H9 (cell line): ENCODE measurements at regions not wholly inside any gene's neighbourhood (a gene's known extent, or its start where the extent isn't known, plus 50 kb on each side); places are given as distances from the start of the nearest gene placed in this dataset.

Experiments used
- DNase-seq: peaks from one replicate; pipeline ENCODE4 v3.0.0-alpha.2; 2017
- H2AFZ ChIP-seq: one replicate; pipeline ENCODE4 v1.6.1; 2013; ENCODE audit warnings: mild to moderate bottlenecking, low read length, control low read depth, moderate library complexity
- H2AK5ac ChIP-seq: 2 replicates; pipeline ENCODE4 v1.6.1; 2013; ENCODE audit warnings: low read length, control low read depth, mixed read lengths; ENCODE audit not compliant: insufficient read length
- H2BK120ac ChIP-seq: one replicate; pipeline ENCODE4 v1.6.1; 2013; ENCODE audit warnings: low read depth, mild to moderate bottlenecking, low read length, control low read depth, inconsistent platforms; ENCODE audit not compliant: poor library complexity, severe bottlenecking
- H2BK12ac ChIP-seq: 2 replicates; pipeline ENCODE4 v1.6.1; 2013; ENCODE audit warnings: low read length, control low read depth, mixed read lengths, low read depth; ENCODE audit not compliant: insufficient read length
- H2BK15ac ChIP-seq: 2 replicates; pipeline ENCODE4 v1.6.1; 2013; ENCODE audit warnings: low read depth, low read length, control low read depth
- H2BK20ac ChIP-seq: one replicate; pipeline ENCODE4 v1.6.1; 2013; ENCODE audit warnings: low read depth, mild to moderate bottlenecking, low read length, control low read depth, inconsistent platforms; ENCODE audit not compliant: poor library complexity, severe bottlenecking
- H2BK5ac ChIP-seq: 2 replicates; pipeline ENCODE4 v1.6.1; 2013; ENCODE audit warnings: low read length, control low read depth, mixed read lengths; ENCODE audit not compliant: insufficient read length
- H3K14ac ChIP-seq: 2 replicates; pipeline ENCODE4 v1.6.1; 2013; ENCODE audit warnings: low read length, control low read depth; ENCODE audit not compliant: insufficient read depth
- H3K18ac ChIP-seq: 2 replicates; pipeline ENCODE4 v1.6.1; 2013; ENCODE audit warnings: low read depth, mild to moderate bottlenecking, mixed read lengths, low read length, control low read depth; ENCODE audit not compliant: insufficient read length
- H3K23ac ChIP-seq: 2 replicates; pipeline ENCODE4 v1.6.1; 2013; ENCODE audit warnings: low read length, control low read depth, mixed read lengths, low read depth; ENCODE audit not compliant: insufficient read length
- H3K23me2 ChIP-seq: 2 replicates; pipeline ENCODE4 v1.6.1; 2013; ENCODE audit warnings: low read depth, mild to moderate bottlenecking, mixed read lengths, low read length, control low read depth; ENCODE audit not compliant: insufficient read length, poor library complexity, severe bottlenecking
- H3K27ac ChIP-seq: 2 replicates; pipeline ENCODE4 v1.5.1; 2013; ENCODE audit warnings: low read length, control low read depth, mixed read lengths, low read depth; ENCODE audit not compliant: insufficient read length
- H3K27me3 ChIP-seq: 2 replicates; pipeline ENCODE4 v1.6.1; 2013; ENCODE audit warnings: low read length, control low read depth, inconsistent platforms; ENCODE audit not compliant: insufficient read depth
- H3K4ac ChIP-seq: 2 replicates; pipeline ENCODE4 v1.6.1; 2013; ENCODE audit warnings: low read depth, mild to moderate bottlenecking, control low read depth, inconsistent platforms, low read length, moderate library complexity
- H3K4me1 ChIP-seq: 2 replicates; pipeline ENCODE4 v1.6.1; 2013; ENCODE audit warnings: low read length, control low read depth, inconsistent platforms; ENCODE audit not compliant: insufficient read depth
- H3K4me2 ChIP-seq: 2 replicates; pipeline ENCODE4 v1.6.1; 2013; ENCODE audit warnings: low read length, control low read depth, mixed read lengths; ENCODE audit not compliant: insufficient read length, insufficient read depth
- H3K56ac ChIP-seq: 2 replicates; pipeline ENCODE4 v1.6.1; 2013; ENCODE audit warnings: low read depth, mild to moderate bottlenecking, mixed read lengths, low read length, control low read depth; ENCODE audit not compliant: insufficient read length
- H3K79me1 ChIP-seq: 2 replicates; pipeline ENCODE4 v1.6.1; 2013; ENCODE audit warnings: low read depth, mild to moderate bottlenecking, moderate library complexity, low read length, control low read depth, inconsistent platforms; ENCODE audit not compliant: insufficient read depth, poor library complexity, severe bottlenecking
- H3K79me2 ChIP-seq: 2 replicates; pipeline ENCODE4 v1.6.1; 2013; ENCODE audit warnings: low read length, control low read depth, inconsistent platforms; ENCODE audit not compliant: insufficient read depth
- H3K9ac ChIP-seq: 2 replicates; pipeline ENCODE4 v1.6.1; 2013; ENCODE audit warnings: low read length, control low read depth, mixed read lengths; ENCODE audit not compliant: insufficient read length; ENCODE audit errors: extremely low read depth
- H3K9me3 ChIP-seq: one replicate; pipeline ENCODE4 v1.6.1; 2013; ENCODE audit warnings: low read depth, low read length, inconsistent platforms; ENCODE audit not compliant: control insufficient read depth
- H3T11ph ChIP-seq: one replicate; pipeline ENCODE4 v1.6.1; 2013; ENCODE audit warnings: mild to moderate bottlenecking, low read length, control low read depth, inconsistent platforms
- H4K20me1 ChIP-seq: one replicate; pipeline ENCODE4 v1.6.1; 2013; ENCODE audit not compliant: control insufficient read depth, insufficient read length, insufficient read depth
- H4K5ac ChIP-seq: 2 replicates; pipeline ENCODE4 v1.6.1; 2013; ENCODE audit warnings: low read depth, mild to moderate bottlenecking, mixed read lengths, low read length, control low read depth; ENCODE audit not compliant: insufficient read length
- H4K8ac ChIP-seq: replicated peaks from 2 replicates; pipeline ENCODE4 v1.6.1; 2013; ENCODE audit warnings: low read length, control low read depth, mixed read lengths, low read depth; ENCODE audit not compliant: insufficient read length
- H4K91ac ChIP-seq: 2 replicates; pipeline ENCODE4 v1.6.1; 2013; ENCODE audit warnings: low read depth, mild to moderate bottlenecking, moderate library complexity, mixed read lengths, low read length, control low read depth; ENCODE audit not compliant: insufficient read length
- H3K27ac Mint-ChIP-seq, 3 experiments: 2 replicates in 2 of 3; 3 replicates in 1 of 3; pipeline ENCODE4 v1.8.0; 2020 to 2021; ENCODE audit warnings: mixed read lengths in 3 of 3, mild to moderate bottlenecking in 1 of 3, moderate library complexity in 1 of 3
- H3K27me3 Mint-ChIP-seq: 2 replicates; pipeline ENCODE4 v1.8.0; 2021; ENCODE audit warnings: low read depth, mild to moderate bottlenecking, moderate library complexity, mixed read lengths
- H3K36me3 Mint-ChIP-seq, 3 experiments: 2 replicates in 2 of 3; 3 replicates in 1 of 3; pipeline ENCODE4 v1.8.0; 2020 to 2021; ENCODE audit warnings: low read depth in 3 of 3, mixed read lengths in 3 of 3; ENCODE audit not compliant: insufficient read depth in 1 of 3
- H3K4me1 Mint-ChIP-seq, 2 experiments: 2 replicates each; pipeline ENCODE4 v1.8.0; 2020; ENCODE audit warnings: mixed read lengths in 2 of 2
- H3K4me3 Mint-ChIP-seq, 2 experiments: 2 replicates in 1 of 2; 3 replicates in 1 of 2; pipeline ENCODE4 v1.8.0; 2020 to 2021; ENCODE audit warnings: mild to moderate bottlenecking in 2 of 2, mixed read lengths in 2 of 2, moderate library complexity in 1 of 2
- H3K9me3 Mint-ChIP-seq, 2 experiments: 2 replicates in 1 of 2; 3 replicates in 1 of 2; pipeline ENCODE4 v1.8.0; 2020; ENCODE audit warnings: mild to moderate bottlenecking in 2 of 2, mixed read lengths in 2 of 2, moderate library complexity in 1 of 2
- WGBS: extraction: QIAGEN DNeasy Blood & Tissue Kit; methylation state at CpG from one replicate; pipeline ENCODE4 v1.1.7; 2013; ENCODE audit warnings: missing lambda C conversion rate, low lambda C conversion rate, mixed read lengths; ENCODE audit not compliant: insufficient read length; ENCODE audit errors: extremely low coverage; 5-methylcytosine and 5-hydroxymethylcytosine counted together
- TF ChIP-seq, protein P1 (sequence below): fragments of 200-600 bp; sonication (generic); conservative IDR thresholded peaks from 3 replicates; pipeline ENCODE4 v1.8.0; 2021; ENCODE audit warnings: antibody characterized with exemption, mild to moderate bottlenecking

DNA sequence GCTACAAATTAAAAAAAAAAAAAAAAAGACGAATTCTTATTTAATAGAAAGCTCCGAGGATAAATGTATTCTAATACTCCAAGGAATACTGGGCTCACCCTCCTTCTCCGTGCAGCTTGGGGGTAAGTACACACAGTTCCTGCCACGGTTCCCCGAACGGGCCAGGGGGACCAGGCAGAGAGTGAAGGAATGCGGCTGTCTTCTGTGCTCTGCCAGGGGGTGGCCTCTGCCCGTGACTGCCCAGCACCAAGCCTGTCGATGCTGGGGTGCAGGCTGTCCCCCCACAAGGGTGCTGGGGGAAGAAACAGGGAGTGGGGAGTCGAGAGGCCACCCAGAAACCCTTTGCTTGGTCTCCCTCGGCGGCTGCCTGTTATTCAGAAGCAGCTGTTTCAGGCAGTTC, 410.1 kb upstream of the IRX1 start:
- H3K27ac ChIP-seq = no peak overlapping the region
- H4K5ac ChIP-seq = no peak overlapping the region
- no peak overlapping the region for H3K9ac ChIP-seq
- H3K9me3 Mint-ChIP-seq = no peaks in the 10 kb centered on the region
- no peak overlapping the region for H2BK120ac ChIP-seq
- no peaks in the 10 kb centered on the region for H3K27me3 ChIP-seq
- H3K36me3 Mint-ChIP-seq = no peaks in the 10 kb centered on the region
- no peak overlapping the region for H2AK5ac ChIP-seq
- H3K56ac ChIP-seq = no peak overlapping the region
- no peak overlapping the region for H2BK12ac ChIP-seq
- no peak overlapping the region for H2BK15ac ChIP-seq
- no peak overlapping the region for H3K4ac ChIP-seq
- no peak overlapping the region for H4K8ac ChIP-seq
- no peaks in the 10 kb centered on the region for H3K79me2 ChIP-seq
- no peak overlapping the region for H3T11ph ChIP-seq
- H3K4me1 Mint-ChIP-seq = peaks cover 24 to 39% of the 10 kb centered on the region in 2 experiments
- TF ChIP-seq, protein P1, sequence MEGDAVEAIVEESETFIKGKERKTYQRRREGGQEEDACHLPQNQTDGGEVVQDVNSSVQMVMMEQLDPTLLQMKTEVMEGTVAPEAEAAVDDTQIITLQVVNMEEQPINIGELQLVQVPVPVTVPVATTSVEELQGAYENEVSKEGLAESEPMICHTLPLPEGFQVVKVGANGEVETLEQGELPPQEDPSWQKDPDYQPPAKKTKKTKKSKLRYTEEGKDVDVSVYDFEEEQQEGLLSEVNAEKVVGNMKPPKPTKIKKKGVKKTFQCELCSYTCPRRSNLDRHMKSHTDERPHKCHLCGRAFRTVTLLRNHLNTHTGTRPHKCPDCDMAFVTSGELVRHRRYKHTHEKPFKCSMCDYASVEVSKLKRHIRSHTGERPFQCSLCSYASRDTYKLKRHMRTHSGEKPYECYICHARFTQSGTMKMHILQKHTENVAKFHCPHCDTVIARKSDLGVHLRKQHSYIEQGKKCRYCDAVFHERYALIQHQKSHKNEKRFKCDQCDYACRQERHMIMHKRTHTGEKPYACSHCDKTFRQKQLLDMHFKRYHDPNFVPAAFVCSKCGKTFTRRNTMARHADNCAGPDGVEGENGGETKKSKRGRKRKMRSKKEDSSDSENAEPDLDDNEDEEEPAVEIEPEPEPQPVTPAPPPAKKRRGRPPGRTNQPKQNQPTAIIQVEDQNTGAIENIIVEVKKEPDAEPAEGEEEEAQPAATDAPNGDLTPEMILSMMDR = no peak
- H2BK20ac ChIP-seq = no peak overlapping the region
- H2BK5ac ChIP-seq = no peak overlapping the region
- no peak overlapping the region for H3K23ac ChIP-seq
- no peaks in the 10 kb centered on the region for H3K79me1 ChIP-seq
- H3K4me2 ChIP-seq = no peak overlapping the region
- no peak overlapping the region for H3K18ac ChIP-seq
- no peaks in the 10 kb centered on the region for H3K9me3 ChIP-seq
- no peak overlapping the region for H4K91ac ChIP-seq
- H3K23me2 ChIP-seq = no peaks in the 10 kb centered on the region
- H3K4me3 Mint-ChIP-seq = no peak overlapping the region
- no peak for DNase-seq
- H3K27ac Mint-ChIP-seq = no peak overlapping the region
- no peak overlapping the region for H2AFZ ChIP-seq
- H3K14ac ChIP-seq = no peak overlapping the region
- no peaks in the 10 kb centered on the region for H3K27me3 Mint-ChIP-seq
- no CpG with 5 or more reads among the region's 12 CpGs for WGBS
- no peaks in the 10 kb centered on the region for H4K20me1 ChIP-seq
- H3K4me1 ChIP-seq = no peaks in the 10 kb centered on the region; the same call in 1 of the 2 replicates
